Left ventricle myocardium inferior (tissue), 1 donor: ENCODE measurements at regions not wholly inside any gene's neighbourhood (a gene's known extent, or its start where the extent isn't known, plus 50 kb on each side); places are given as distances from the start of the nearest gene placed in this dataset.

Experiments used
- DNase-seq: peaks from one replicate; pipeline ENCODE4 v3.0.0-alpha.2; 2020
- H3K27ac ChIP-seq: fragments of 200-600 bp; replicated peaks from 2 replicates; pipeline ENCODE4 v1.8.0; 2021
- H3K27me3 ChIP-seq: fragments of 200-600 bp; 2 replicates; pipeline ENCODE4 v1.8.0; 2021; ENCODE audit warnings: low read depth
- H3K36me3 ChIP-seq: fragments of 200-600 bp; 2 replicates; pipeline ENCODE4 v1.8.0; 2021
- H3K4me1 ChIP-seq: fragments of 200-600 bp; 2 replicates; pipeline ENCODE4 v1.8.0; 2021
- H3K4me3 ChIP-seq: fragments of 200-600 bp; 2 replicates; pipeline ENCODE4 v1.8.0; 2021; ENCODE audit warnings: mild to moderate bottlenecking, moderate library complexity
- H3K9me3 ChIP-seq: fragments of 200-600 bp; replicated peaks from 2 replicates; pipeline ENCODE4 v1.8.0; 2021
- intact Hi-C: fragments of 100-400 bp; cut with micrococcal nuclease; formaldehyde crosslinking; loops from one replicate; pipeline ENCODE4 v1.11.0; 2022
- TF ChIP-seq, protein P1 (sequence below): fragments of 200-600 bp; IDR thresholded peaks from 2 replicates; pipeline ENCODE4 v1.8.0; 2021; ENCODE audit warnings: antibody characterized with exemption, mild to moderate bottlenecking, borderline replicate concordance
- donor health status: DM: no; HTN: yes; CAD: no; lungs with severe emphysema.

DNA sequence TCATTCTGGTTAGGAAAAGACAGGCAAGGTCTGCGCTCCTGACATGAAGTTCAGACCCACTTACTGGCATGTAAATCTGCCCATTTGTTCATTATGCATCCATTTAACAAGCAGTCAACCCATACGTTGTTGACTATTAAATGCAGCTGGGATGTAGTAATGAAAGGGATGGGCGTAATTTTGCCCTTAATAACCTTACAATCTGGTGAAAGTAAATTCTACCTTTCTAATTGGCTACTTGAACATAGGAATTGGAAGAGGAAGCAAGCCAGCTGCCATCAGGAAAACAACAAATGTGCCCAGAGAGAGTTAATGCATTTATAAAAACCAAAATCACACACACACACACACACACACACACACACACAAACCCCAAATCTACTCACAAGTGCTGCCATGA is 170.2 kb upstream of the PITRM1 start:
- H3K27ac ChIP-seq: no peak overlapping the region
- H3K4me3 ChIP-seq: no peak overlapping the region
- peaks cover 9% of the 10 kb centered on the region for H3K27me3 ChIP-seq
- no peaks in the 10 kb centered on the region for H3K9me3 ChIP-seq
- H3K4me1 ChIP-seq: no peaks in the 10 kb centered on the region
- no peaks in the 10 kb centered on the region for H3K36me3 ChIP-seq
- intact Hi-C loops: no loop called here
- TF ChIP-seq, protein P1, sequence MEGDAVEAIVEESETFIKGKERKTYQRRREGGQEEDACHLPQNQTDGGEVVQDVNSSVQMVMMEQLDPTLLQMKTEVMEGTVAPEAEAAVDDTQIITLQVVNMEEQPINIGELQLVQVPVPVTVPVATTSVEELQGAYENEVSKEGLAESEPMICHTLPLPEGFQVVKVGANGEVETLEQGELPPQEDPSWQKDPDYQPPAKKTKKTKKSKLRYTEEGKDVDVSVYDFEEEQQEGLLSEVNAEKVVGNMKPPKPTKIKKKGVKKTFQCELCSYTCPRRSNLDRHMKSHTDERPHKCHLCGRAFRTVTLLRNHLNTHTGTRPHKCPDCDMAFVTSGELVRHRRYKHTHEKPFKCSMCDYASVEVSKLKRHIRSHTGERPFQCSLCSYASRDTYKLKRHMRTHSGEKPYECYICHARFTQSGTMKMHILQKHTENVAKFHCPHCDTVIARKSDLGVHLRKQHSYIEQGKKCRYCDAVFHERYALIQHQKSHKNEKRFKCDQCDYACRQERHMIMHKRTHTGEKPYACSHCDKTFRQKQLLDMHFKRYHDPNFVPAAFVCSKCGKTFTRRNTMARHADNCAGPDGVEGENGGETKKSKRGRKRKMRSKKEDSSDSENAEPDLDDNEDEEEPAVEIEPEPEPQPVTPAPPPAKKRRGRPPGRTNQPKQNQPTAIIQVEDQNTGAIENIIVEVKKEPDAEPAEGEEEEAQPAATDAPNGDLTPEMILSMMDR: no peak
- DNase-seq: no peak

DNA sequence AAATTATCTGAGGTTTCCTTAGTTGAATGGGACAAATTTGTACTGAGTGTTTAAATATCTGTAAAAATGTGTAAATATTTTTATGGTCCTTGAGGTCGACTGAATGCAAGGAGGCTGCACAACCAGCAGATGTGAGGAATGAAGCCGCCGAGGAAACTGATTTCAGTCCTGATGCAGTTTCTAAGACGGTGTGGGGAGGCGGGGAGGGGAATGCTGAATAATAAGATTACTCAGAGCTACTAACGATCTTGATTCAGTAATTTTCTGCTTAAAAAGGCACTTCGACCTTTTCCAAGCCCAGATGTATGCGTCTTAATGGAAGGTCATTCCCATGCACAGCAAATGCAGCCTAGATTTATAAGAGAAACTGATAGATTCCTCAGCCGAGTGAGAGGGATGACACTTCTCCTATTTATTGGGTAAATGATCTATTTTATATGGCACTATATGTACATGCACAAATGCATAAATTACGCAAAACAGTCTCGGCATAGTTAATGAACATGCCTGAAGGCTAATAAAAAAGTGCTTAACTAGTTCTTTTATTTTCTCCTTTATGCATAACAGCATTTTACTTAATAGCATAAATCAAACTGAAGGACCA is 167.6 kb upstream of the PITRM1 start:
- no peak for DNase-seq
- no peaks in the 10 kb centered on the region for H3K9me3 ChIP-seq
- intact Hi-C loops: no loop called here
- TF ChIP-seq, protein P1: no peak
- H3K4me1 ChIP-seq: no peaks in the 10 kb centered on the region
- no peak overlapping the region for H3K27ac ChIP-seq
- H3K4me3 ChIP-seq: no peak overlapping the region
- H3K36me3 ChIP-seq: no peaks in the 10 kb centered on the region
- H3K27me3 ChIP-seq: peaks cover 1% of the 10 kb centered on the region

DNA sequence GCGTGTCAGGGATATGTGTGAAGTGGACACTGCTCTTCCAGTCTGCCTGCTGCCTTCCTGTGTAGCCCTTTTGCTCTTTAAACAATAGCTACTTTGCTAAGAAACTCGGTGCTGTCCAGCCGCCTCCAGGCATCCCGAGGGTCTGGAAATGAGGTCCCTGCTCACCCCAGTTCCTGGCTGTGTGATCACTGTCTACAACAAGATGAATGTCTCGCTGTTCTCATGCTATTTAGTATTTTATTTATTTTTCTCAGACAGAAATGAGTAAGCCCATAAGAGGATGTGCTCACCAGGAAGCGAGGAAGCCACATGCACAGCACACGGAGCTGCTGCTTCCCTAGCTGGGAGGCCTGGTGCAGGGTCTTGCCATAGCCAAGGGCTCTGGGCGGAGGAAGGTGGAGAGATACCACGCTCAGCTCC is 167.0 kb upstream of the PITRM1 start:
- no peaks in the 10 kb centered on the region for H3K27me3 ChIP-seq
- no peaks in the 10 kb centered on the region for H3K36me3 ChIP-seq
- TF ChIP-seq, protein P1: no peak
- H3K4me3 ChIP-seq: no peak overlapping the region
- H3K4me1 ChIP-seq: no peaks in the 10 kb centered on the region
- intact Hi-C loops: no loop called here
- no peak for DNase-seq
- no peaks in the 10 kb centered on the region for H3K9me3 ChIP-seq
- no peak overlapping the region for H3K27ac ChIP-seq

DNA sequence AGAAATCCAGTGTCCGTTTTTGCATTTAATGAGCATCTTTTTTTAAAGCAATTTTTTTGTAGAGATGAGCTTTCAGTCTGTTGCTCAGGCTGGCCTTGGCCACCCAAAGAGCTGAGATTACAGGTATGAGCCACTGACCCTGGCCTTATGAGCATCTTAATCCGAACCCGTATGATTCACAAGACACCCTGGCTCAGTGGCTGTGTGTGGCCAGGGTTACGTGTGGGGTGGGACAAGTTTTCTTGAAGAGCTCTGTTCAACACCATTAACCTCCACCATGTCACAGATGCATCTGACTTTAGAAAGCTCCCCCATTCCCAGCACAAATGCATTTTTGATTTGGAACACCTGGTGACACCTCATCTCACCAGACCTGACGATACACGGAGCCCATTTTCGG is 166.5 kb upstream of the PITRM1 start:
- no peaks in the 10 kb centered on the region for H3K9me3 ChIP-seq
- no peaks in the 10 kb centered on the region for H3K36me3 ChIP-seq
- H3K4me1 ChIP-seq: no peaks in the 10 kb centered on the region
- intact Hi-C loops: no loop called here
- no peak overlapping the region for H3K27ac ChIP-seq
- TF ChIP-seq, protein P1: no peak
- no peak for DNase-seq
- no peak overlapping the region for H3K4me3 ChIP-seq
- H3K27me3 ChIP-seq: no peaks in the 10 kb centered on the region

DNA sequence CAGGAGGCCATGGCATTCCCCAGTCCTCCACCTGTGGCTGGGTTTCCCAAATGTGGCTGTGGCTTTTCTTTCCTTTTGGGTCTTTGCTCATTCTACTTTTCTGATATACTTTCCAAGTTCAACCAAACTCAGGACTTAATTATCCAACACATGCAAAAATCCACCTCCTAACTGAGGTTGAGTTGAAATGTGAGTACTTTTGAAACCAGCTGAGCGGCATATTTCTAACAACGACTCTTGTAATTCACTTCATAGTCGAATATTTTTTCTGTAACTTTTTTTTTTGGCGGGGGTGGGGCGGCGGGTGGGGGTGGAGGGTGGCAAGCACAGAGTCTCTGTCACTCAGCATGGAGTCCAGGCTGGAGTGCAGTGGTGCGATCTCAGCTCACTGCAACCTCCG is 165.2 kb upstream of the PITRM1 start:
- no peaks in the 10 kb centered on the region for H3K36me3 ChIP-seq
- intact Hi-C loops: no loop called here
- DNase-seq: no peak
- TF ChIP-seq, protein P1: no peak
- H3K9me3 ChIP-seq: no peaks in the 10 kb centered on the region
- H3K27ac ChIP-seq: no peak overlapping the region
- H3K4me1 ChIP-seq: no peaks in the 10 kb centered on the region
- H3K27me3 ChIP-seq: no peaks in the 10 kb centered on the region
- H3K4me3 ChIP-seq: no peak overlapping the region
